ENCODE measurements at regions not wholly inside any gene's neighbourhood (a gene's known extent, or its start where the extent isn't known, plus 50 kb on each side); places are given as distances from the start of the nearest gene placed in this dataset.

GRCh38 chr6:41404182-41404845 is 68.9 kb downstream of the NCR2 start:
- no peak for FAIRE-seq

GRCh38 chr6:41405941-41406727 is 70.7 kb downstream of the NCR2 start:
- no peak for FAIRE-seq

DNA sequence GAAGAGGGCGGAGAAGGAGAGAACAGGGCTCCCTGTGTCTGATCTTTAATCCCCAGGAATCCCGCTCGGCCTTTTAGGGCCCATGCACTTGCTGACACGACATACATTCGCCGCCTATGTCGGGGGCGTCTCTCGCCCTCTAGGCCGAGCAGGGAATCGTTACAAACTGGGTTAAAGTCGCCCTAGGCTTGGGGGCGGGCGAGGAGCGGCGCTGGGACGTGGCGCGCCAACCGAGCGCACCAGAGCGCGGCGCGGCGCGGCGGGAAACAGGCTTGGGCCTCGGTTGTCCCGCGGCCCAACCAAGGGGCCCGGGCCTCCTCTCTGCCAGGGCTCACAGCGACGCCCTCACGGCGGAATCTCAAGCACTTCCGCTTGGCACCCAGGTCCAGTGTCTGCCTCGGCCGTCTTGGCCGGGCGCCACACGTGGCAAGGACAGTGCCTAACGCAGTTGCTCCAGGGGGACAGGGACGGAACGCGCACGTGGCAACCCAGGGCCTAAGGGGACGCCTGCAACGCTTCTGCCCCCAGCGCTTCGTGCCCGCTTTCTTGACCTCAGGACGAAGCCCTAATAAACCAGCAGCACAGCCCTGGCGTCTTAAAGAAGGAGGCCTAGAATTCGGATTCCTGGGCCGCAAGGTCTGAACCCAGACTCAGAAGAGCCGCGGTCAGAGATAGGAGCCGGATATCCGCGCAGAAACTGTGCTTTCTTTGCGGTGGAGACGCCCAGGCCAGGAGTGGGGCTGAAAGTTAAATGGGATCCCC is 71.5 kb downstream of the NCR2 start:
- no peak for FAIRE-seq

- no peak for FAIRE-seq
These were observed 73.2 kb downstream of the NCR2 start for GRCh38 chr6:41408576-41408975.

- FAIRE-seq = no peak
These were observed 73.6 kb downstream of the NCR2 start for GRCh38 chr6:41408982-41409381.

- no peak for FAIRE-seq
These were observed 74.1 kb downstream of the NCR2 start for GRCh38 chr6:41409489-41409888.

- FAIRE-seq = no peak
These were observed 76.6 kb downstream of the NCR2 start for GRCh38 chr6:41411961-41412360.

DNA sequence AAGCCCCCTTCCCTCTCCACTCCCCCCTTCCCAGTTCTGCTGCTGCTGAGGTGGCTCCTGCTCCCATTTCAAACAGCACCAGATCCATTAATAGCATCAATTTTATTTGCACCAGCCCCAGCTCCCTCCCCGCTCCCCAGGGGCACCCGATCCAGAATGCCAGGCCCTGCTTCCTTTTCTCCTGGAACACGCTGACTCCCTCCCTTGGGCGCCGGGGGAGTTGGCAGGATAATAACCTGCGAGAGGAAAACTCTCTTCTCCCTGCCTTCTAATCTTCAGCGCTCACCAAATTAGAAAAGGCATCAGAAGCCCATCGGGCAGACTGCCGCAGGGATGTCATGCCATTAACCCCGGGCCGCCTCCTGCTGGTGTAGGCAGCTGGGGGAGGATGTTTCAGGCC is 77.8 kb downstream of the NCR2 start:
- FAIRE-seq = no peak

- no peak for FAIRE-seq
These were observed 81.1 kb downstream of the NCR2 start for GRCh38 chr6:41416501-41416837.

DNA sequence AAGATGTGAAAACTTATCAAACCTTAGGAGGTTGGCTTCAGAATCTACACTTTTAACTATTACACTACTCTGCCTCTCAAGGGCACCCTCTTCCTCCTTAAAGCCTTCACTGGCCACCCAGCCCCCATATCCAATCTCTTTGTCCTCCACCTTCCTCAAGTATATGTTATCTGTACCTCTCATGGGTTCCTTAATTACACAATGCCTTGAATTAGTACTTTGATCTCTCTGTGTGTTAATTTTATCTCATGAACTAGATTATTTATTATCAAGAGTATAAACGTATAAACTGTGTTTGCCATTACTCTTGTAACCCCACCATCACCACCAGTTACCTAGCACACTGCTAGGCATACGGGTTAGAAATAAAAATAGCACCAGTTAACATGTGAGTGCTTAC is 83.3 kb downstream of the NCR2 start:
- no peak for FAIRE-seq

DNA sequence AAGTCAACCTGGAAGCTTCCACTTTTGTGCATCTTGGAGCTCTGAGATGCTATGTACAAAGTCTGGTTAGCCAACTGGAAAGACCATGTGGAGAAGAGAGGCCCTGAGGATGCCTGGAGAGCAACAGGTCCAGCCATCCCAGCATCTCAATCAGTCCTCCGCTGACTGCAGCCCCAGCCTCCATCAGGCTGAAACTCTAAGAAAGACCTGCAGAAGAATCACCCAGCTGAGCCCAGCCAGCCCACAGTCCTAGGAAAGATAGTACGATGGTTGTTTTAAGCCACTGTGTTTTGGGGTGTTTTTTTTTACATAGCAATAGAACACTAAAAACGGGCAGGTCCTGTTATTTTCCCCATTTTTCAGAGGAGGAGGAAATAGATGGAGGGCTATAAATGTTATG is 84.0 kb downstream of the NCR2 start:
- FAIRE-seq = no peak

- FAIRE-seq = no peak
These were observed 84.8 kb downstream of the NCR2 start for GRCh38 chr6:41420186-41420585.

- FAIRE-seq = no peak
These were observed 86.8 kb downstream of the NCR2 start for GRCh38 chr6:41422161-41422560.

DNA sequence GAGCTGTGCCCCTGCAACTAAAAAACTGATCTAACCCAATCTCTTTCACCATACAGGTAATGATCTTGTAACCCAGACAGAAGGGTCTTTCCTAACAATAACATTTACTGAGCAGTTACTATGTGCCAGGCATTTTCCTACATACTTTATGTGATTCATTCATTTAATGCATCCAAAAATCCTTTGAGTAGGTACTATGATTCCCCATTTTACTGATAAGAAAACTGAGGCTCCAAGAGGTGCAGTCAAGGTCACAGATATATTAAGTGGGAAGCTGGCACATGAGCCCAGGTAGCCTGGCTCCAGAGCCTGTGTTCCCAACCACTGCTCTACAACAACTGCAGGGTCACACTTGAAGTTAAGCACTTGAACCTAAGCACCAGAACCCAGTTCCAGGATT is 87.6 kb downstream of the NCR2 start:
- FAIRE-seq = no peak

DNA sequence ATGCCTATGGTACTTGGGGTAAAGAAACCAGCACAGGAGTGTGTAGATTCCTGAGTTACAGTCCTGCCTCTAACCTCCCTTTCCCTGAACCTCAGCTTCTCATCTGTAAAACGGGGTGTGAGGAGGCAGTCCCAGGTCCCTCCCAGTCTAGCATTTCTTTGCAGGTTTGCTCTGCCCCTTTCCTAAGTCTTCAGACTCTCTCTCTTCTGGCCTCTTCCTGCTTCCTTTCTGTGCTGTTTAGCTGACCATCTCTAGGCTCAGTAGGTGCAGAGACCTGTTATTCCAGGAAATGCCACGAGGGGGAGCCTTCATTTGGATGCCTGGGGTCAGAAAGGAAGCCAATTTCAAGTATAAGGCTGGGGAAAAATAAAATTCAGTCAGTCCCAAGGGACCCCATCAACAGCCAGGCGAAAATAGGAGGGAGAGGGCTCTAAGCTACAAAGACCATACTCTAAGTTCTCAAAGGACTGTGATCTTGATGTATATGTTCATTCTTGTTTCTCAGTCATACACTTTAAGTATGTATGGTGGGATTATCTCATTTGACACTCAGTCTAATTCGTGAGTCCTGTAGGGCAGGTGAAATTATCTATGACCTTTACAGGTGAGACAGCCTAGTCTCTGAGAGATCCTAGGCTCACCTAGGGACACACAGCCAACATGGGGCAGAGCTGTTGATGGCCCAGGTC is 89.1 kb downstream of the NCR2 start:
- peak; percentile 44 for FAIRE-seq

DNA sequence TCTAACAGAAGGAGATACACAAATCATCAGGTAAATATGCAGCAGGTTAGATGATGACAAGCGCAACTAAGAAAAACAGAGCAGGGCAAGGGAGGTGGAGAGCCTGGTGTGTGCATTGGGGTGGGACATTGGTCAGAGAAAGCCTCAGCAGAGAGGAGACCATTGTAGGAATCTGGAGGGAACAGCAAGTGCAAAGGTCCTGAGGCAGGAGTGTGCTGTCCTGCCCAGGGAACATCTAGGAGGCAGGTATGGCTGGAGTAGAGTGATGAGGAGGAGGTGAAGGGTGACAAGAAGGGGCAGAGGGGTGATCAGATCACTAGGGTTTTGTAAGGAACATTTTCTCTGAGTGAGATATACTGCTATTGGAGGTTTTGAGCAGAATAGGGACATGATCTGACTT is 90.1 kb downstream of the NCR2 start:
- no peak for FAIRE-seq

DNA sequence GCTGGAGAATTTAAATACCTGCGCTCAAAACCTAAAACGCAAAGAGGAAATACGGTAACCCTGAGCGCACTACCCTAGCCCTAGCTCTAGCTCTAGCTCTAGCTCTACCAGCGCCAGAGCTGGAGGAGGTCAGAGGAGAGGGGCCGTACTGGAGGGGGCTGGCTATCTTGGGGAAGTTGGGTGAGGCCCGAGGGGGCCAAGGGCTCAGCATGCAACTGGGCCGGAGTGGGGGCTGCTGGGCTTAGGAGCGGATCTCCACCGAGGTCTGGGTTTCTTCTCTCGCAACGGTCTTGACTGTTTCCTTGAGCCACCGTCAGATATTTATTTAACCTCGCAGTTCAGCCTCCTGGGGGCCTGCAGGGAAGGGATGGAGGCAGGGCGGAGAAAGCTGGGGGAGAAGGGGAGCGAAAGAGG is 91.0 kb downstream of the NCR2 start:
- no peak for FAIRE-seq

GRCh38 chr6:41426888-41427641 is 91.7 kb downstream of the NCR2 start:
- FAIRE-seq = no peak

DNA sequence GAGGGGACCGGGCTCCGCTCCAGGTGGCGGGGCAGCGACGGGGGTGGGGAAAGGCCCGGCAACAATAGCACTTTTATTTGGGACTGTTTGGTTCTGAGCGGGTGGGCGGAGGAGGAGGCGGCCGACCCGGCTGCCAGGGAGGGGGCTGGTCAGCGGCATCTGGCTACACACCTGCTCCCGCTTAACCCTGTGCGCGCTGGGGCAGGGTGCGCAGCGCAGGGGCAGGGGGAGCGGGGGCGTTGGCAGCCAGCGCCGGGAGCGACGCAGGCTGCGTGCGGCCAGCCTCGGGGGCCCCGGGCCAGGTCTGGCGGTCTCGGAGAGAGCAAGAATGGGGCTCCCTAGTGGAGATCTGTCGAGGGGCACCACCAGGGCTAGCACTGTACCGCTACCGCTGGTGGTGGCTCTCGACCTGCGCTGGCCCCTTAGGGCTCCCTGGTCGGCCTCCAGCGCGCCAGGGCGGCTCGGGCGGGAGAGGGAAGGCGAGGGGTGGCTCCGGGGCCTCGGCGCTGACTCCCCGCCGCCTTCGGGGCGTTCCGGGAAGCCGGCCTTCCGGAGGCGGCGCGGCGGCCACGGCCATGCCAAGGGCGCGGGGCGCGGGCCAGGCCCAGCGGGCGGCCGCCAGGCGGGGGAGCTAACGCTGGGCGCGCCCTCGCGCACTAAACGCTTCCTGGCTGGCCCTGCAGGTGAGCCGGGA is 92.4 kb downstream of the NCR2 start:
- no peak for FAIRE-seq

GRCh38 chr6:41428336-41428995 is 93.1 kb downstream of the NCR2 start:
- no peak for FAIRE-seq

- FAIRE-seq = no peak
These were observed 93.6 kb downstream of the NCR2 start for GRCh38 chr6:41428996-41429421.
